ENCODE measurements at regions not wholly inside any gene's neighbourhood (a gene's known extent, or its start where the extent isn't known, plus 50 kb on each side); places are given as distances from the start of the nearest gene placed in this dataset.

DNA sequence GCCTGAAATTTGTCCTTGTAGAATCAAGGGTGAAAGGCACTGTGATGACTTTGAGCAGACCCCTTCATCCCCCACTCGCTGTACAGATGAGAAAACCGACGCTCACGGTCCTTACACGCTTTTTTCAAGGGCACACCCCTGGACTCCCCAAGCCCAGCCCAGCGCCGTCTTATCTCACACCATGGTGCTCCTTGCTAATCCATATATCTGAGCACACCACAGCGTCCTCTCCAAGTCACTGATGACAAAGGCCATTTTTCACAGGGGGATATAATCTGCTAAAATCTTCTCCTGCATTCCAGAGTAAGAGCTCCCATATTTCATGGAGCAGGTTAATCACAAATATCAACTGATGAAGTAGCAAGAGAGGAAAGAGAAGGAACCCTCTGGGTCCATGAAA is 486.3 kb downstream of the BCOR start:
- WGBS, 3 donors = 77 to 83% (median 82%) methylated on average over 8 of the region's 8 CpGs
- TF ChIP-seq POLR2A (IDR thresholded peaks at IDR 0.05) = no peak
- TF ChIP-seq, protein P1, sequence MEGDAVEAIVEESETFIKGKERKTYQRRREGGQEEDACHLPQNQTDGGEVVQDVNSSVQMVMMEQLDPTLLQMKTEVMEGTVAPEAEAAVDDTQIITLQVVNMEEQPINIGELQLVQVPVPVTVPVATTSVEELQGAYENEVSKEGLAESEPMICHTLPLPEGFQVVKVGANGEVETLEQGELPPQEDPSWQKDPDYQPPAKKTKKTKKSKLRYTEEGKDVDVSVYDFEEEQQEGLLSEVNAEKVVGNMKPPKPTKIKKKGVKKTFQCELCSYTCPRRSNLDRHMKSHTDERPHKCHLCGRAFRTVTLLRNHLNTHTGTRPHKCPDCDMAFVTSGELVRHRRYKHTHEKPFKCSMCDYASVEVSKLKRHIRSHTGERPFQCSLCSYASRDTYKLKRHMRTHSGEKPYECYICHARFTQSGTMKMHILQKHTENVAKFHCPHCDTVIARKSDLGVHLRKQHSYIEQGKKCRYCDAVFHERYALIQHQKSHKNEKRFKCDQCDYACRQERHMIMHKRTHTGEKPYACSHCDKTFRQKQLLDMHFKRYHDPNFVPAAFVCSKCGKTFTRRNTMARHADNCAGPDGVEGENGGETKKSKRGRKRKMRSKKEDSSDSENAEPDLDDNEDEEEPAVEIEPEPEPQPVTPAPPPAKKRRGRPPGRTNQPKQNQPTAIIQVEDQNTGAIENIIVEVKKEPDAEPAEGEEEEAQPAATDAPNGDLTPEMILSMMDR (IDR thresholded peaks at IDR 0.05) = no peak
- TF ChIP-seq EP300 (IDR thresholded peaks at IDR 0.05) = no peak
- Histone ChIP-seq H3K4me1 (ENCODE audit: insufficient read depth) (no peaks in the 10 kb centered on the region), H3K27me3 (no peaks in the 10 kb centered on the region), H3K27ac (no peak overlapping the region), H3K36me3 (no peaks in the 10 kb centered on the region), H3K4me3 (no peak overlapping the region), H3K9me3 (no peaks in the 10 kb centered on the region)
- DNase-seq = no peak
- intact Hi-C loops (cut with DNase I) = no loop called here

DNA sequence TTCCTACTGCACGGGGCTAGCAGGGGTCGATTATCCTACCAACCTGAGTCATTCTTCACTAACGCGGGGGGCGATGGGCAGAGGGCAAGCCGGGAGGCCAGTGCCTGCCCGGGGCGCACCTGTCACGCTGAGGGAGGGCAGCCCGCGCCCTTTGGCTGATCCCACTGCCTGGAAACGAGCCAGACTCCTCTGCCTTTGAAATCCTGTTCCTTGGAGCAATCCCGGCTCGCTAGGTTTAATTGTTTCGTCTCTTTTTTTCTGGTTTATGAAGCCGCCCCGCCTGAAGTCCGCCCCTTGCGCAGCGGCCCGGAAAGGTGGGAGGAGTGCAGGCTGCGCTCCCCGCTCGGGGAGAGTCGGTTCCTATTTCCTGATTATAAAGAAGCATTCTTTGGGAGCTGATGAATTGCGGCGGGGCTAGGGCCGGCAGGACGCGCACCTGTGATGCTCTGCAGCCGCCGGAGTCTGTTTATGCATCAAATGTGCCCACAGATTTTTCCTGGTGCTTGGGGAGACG is 484.2 kb downstream of the BCOR start:
- Histone ChIP-seq H3K4me3 (peak overlapping the region; percentile 2), H3K36me3 (no peaks in the 10 kb centered on the region), H3K27me3 (no peaks in the 10 kb centered on the region), H3K27ac (no peak overlapping the region), H3K4me1 (ENCODE audit: insufficient read depth) (no peaks in the 10 kb centered on the region), H3K9me3 (no peaks in the 10 kb centered on the region)
- DNase-seq = peak; percentile 57 to 75 (median 64)
- 13 to 15% (median 13%) methylated on average over 33 of the region's 33 CpGs for WGBS, 3 donors
- TF ChIP-seq EP300 (IDR thresholded peaks at IDR 0.05) (no peak), POLR2A (IDR thresholded peaks at IDR 0.05) (no peak)
- TF ChIP-seq, protein P1 (IDR thresholded peaks at IDR 0.05) = no peak
- intact Hi-C loops (cut with DNase I) = no loop called here

DNA sequence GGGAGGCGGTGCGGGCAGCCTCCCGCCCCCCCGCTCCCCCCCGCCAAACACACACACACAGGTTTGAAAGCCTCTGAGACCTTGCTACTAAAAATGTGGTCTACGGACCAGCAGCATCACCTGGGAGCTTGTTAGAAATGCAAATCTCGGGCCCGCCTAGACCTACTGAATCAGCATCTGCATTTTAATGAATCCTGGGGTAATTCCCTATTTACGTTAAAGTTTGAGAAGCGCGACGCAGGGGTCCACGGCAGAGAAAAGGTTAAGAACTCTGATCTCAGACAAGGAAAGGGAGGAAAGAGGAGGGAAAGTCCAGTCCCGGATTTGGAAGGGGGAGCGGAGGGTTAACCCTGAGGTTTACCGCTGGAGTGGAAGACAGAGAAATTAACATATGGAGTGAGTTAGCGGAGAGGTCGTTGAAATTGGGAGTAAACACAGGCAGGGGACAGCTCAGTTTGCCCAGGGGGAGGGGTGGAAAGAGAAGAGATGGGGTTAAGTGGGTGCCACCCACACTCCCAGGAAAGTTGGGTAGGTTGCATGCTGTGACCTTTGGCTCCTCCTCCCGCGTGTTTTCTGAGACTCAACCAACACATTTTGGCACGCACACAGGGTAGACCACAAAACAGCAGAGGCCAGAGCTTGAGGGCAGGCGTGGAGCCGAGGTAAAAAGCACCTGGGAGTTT is 483.6 kb downstream of the BCOR start:
- Histone ChIP-seq H3K4me1 (ENCODE audit: insufficient read depth) (no peaks in the 10 kb centered on the region), H3K27me3 (no peaks in the 10 kb centered on the region), H3K36me3 (no peaks in the 10 kb centered on the region), H3K9me3 (no peaks in the 10 kb centered on the region), H3K4me3 (peak overlapping the region; percentile 2), H3K27ac (no peak overlapping the region)
- 14 to 18% (median 17%) methylated on average over 23 of the region's 23 CpGs for WGBS, 3 donors
- no peak for DNase-seq
- TF ChIP-seq POLR2A (IDR thresholded peaks at IDR 0.05) (no peak), EP300 (IDR thresholded peaks at IDR 0.05) (no peak)
- TF ChIP-seq, protein P1 (IDR thresholded peaks at IDR 0.05) = no peak
- intact Hi-C loops (cut with DNase I) = no loop called here

DNA sequence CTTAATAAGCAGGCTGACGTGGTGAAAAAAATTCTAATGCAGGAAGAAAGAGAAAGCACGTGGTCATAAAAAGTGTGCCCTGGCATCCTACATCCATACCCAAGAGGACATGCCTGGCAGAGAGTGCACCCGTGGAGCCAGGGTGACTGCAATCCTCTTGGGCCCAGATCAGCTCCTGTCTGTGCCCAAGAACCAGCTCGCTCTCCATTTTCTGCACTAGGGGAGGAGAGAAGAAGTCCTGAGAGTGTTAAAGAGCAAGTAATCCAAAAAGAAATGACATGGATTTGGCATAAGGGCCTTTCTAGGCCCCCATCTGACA is 483.1 kb downstream of the BCOR start:
- DNase-seq = no peak
- 47 to 59% (median 49%) methylated on average over 4 of the region's 4 CpGs for WGBS, 3 donors
- Histone ChIP-seq H3K36me3 (no peaks in the 10 kb centered on the region), H3K27ac (no peak overlapping the region), H3K4me1 (ENCODE audit: insufficient read depth) (no peaks in the 10 kb centered on the region), H3K27me3 (no peaks in the 10 kb centered on the region), H3K4me3 (no peak overlapping the region), H3K9me3 (no peaks in the 10 kb centered on the region)
- TF ChIP-seq POLR2A (IDR thresholded peaks at IDR 0.05) (no peak), EP300 (IDR thresholded peaks at IDR 0.05) (no peak)
- TF ChIP-seq, protein P1 (IDR thresholded peaks at IDR 0.05) = no peak
- intact Hi-C loops (cut with DNase I) = no loop called here

All from ovary (tissue), 7 donors.